Kasumi-1 (cell line): ENCODE measurements at regions not wholly inside any gene's neighbourhood (a gene's known extent, or its start where the extent isn't known, plus 50 kb on each side); places are given as distances from the start of the nearest gene placed in this dataset.
"Not testable (repeated sequence)": the region's sequence is repeated elsewhere in the genome, so short reads cannot be mapped to it uniquely, and the experiment has no call there.

Experiments used
- DNase-seq, 2 experiments: peaks; one replicate each; lab custom pipeline; 2025; lab: John Stamatoyannopoulos, UW

DNA sequence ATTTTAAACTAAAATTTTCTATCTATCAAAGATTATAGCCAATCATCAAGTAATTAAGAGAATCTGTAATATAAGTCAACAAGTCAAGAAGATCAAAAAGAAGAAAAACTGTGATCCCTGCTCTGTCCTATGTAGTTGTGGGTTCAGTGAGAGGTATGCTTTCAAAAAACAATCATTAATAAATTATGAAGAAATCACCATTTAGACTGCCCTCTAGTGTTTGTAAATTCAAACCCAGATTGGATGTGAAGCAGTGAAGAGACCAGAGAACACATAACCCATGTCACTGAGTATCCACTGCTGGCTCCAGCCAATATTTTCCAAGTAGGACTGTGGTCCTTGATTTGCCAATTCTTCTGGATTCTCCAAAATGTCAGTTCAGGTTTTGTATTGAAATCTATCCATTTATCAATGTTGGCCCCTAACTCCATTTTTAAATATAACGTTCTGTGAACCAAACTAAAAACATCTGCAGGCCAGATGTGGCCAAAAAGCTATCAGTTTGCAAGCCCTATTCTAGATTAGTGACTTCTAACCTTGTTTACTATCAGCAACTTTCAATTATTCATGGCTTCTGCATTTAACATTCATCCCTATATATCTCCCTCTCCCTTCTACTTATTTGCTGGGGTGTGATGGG lies 467.5 kb upstream of the CXADR start:
- DNase-seq: peak; percentile 28 to 51

DNA sequence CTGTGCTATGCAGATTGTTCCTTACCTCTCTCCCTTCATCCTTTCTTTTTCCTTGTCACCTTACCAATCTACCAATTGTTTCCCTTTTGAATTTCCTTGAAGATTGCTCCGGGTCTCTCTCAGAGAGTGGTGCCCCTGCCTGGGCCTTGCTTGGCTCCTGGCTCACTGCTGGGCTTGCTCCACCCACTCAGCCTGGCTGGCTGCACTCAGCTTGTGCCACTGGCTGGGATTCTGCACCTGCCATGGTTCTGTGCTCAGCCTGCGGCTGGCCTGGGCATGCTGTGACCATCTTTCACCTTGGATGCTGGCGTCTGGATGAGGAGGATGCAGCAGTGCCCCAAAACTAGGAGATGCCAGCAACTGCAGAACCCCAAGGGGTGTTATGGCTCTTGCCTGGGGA lies 463.9 kb upstream of the CXADR start:
- no peak for DNase-seq

DNA sequence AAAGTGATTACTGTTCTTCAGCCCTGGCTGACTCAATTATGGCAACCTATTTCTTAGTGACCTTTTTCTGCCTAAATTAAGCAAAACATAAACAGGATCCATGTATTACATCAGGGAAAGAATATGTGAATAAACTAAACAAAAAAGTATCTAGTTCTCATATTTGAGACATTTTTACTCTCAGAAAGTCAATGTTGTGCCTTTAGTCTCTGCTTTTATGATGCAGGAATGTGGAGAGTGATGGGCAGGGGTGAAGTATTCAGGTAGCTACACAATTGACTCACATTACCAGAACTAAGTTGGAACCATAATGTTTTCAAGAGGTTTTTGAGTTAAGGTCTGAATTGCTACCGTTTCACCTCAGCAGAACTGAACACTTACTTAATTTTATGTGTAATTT lies 462.7 kb upstream of the CXADR start:
- no peak for DNase-seq

DNA sequence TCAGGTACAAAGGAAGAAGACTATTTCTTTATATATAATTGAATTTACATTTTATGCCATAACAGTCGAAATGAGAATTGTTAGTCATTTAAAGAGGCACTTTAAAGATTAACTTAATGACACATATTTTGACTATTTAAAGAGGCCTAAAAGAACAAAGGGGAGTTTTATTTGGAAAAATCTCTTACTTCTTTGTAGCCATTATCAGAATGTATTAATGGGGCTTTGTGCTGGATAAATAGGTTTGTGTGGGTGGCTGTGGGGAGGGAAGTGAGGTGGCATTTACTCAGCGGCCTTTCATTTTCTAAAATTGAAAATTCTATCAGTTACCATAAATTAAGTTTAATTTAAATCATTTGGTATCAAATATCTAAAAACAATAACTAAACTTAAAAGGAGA lies 462.2 kb upstream of the CXADR start:
- DNase-seq: no peak

- DNase-seq: no peak
Measured at GRCh38 chr21:17051054-17051453, 461.8 kb upstream of the CXADR start.

DNA sequence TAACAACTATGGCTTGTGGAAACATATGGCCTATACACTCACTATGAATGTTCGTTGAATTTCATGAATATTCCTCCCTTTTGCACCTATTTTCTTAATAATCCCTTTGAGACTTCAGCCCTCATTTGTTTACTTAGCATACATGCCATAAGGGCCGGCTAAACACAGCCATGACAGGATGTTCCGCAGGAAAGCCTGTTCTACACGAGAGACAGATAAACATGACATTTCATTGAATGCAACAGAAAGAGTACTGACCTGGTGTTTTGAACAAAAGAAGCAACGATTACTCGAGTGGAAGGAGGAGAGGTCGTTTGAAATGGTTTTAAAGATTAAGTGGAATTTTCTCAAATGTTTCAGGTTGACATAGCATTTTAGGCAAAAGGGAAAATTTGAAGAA lies 459.5 kb upstream of the CXADR start:
- DNase-seq: no peak

DNA sequence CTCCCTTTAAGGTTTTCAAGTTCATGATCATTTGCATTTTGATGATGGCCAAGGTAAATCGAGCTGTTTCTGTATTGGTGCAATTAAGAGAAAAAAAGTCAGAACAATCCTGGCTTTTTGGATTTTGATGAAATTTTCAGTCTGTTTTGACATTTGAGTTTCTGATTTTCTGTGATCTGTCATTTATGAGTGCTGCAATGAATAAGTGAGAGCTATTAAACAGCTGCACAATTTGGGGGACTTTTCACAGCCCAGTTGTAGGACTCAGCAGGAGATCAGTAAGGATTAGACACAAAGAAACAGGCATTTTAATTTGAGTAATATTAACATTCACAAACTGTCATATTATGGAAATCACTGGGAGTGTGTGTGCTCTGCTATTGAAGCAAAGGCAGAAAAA lies 452.9 kb upstream of the CXADR start:
- DNase-seq: no peak

GRCh38 chr21:17066006-17066405 lies 446.8 kb upstream of the CXADR start:
- no peak for DNase-seq

- no peak for DNase-seq
Measured at GRCh38 chr21:17071093-17071492, 441.8 kb upstream of the CXADR start.

DNA sequence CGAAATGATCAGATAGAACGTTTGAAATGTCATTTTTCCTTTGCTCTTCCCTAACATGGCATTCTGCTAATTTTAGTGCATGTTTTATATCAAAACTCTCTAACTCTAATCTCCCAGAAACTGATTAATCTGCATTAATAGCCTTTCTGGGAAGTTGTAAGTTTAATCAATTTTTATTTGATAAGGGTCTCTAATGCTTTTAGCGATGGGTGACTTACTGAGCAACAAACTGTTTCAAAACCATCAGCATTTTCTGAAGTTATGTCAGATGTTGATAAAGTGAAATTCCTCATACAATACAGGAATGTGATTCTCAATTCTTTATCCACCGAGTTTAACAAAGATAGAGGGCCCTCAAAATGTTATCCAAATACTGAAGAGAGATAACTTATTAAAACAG lies 431.6 kb upstream of the CXADR start:
- no peak for DNase-seq

DNA sequence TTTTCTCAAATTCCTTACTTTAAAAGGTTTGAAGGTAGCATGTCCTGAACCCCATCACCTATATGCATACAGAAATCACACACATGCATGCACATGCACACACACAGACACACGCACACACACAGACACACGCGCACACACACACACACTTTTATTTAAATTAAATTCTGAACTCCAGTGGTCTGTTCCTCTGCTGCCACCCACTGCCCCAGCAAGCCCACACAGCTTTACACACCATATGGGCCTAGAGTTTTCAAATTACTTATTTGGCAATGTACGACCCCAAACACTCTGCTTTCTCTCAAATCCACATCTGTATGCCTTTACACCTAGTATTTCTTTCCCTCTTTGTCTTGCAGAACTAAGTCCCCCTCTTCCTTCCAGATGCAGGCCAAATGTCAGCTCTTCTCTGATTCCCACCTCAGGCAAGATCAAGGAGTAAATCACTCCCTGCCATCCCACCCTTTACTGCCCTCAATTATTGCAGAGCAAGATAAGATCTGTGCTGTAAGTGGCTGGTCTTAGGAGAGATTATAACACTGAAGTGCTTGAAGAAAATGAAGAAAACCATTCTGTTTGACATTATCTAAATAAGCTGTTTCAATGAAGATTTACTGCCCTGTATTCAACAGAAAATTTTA lies 429.9 kb upstream of the CXADR start:
- DNase-seq: no peak

GRCh38 chr21:17085707-17086106 lies 427.1 kb upstream of the CXADR start:
- no peak for DNase-seq

DNA sequence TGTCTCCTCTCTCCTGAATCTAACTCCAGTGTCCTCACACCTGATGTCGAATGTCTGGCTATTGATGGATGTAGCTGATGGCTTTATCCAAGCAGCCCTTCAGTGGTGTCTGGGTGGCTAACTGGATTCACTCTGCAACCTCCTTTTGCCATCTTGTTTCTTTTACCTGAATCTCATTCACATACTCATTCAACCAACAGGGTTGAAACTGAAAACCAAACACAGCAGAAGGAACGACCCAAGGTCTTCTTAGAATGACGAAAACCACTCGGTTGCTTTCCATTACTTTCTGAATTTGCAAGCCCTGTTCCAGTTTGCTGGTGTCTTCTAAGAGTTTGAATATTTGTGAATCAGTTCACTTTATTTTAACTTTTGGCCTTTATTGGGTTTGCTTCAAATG lies 424.3 kb upstream of the CXADR start:
- DNase-seq: no peak

- DNase-seq: no peak
Measured at GRCh38 chr21:17089091-17089491, 423.8 kb upstream of the CXADR start.

- no peak for DNase-seq
Measured at GRCh38 chr21:17101696-17102095, 411.1 kb upstream of the CXADR start.

DNA sequence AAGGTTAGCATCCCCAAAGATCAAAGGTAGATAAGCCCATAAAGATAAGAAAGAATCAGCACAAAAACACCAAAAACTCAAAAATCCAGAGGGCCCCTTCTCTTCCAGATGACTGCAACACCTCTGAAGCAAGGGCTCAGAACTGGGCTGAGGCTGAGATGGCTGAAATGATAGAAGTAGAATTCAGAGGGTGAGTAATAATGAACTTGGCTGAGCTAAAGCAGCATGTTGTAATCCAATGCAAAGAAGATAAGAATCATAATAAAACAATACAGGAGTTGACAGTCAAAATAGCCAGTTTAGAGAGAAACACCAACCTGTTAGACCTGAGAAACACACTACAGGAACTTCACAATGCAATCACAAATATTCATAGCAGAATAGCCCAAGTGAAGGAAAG lies 406.9 kb upstream of the CXADR start:
- DNase-seq: no peak

GRCh38 chr21:17114045-17114444 lies 398.8 kb upstream of the CXADR start:
- no peak for DNase-seq

DNA sequence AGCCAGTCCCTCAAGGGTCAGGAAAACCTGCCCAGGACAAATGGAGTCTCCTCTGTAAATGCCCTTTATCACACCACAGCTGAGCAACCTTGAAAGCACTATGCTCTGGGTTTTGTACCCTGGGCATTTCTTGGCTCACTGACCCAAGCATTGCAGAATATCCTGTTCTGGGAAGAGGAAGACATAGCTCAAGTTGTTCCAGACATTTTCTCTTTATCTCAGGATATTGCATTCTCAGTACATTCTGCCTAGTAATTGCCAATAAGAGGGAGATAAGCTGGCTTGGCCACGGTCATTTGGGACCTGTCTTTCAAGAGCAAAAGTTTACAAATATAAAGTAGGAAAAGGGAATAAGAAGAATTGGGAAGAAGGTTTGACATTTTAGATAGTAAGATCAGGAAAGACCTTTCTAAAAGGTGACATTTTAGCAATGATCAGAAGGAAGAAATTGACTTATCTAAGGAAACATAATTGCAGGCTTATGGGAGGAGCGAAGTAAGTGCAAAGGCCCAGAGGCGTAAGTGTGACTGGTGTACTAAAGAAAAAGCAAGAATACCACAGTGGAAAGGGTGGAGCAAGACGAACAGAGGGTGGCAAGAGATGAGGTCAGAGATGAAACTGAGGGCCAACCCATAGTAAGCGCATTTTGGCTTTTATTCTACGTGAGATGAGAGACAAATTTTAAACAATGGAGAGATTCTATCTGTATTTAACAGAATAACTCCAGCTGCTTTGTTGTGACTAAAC lies 394.0 kb upstream of the CXADR start:
- DNase-seq: no peak

GRCh38 chr21:17119466-17120297 lies 393.2 kb upstream of the CXADR start:
- DNase-seq: no peak

GRCh38 chr21:17127395-17127794 lies 385.4 kb upstream of the CXADR start:
- not testable (repeated sequence) for DNase-seq

DNA sequence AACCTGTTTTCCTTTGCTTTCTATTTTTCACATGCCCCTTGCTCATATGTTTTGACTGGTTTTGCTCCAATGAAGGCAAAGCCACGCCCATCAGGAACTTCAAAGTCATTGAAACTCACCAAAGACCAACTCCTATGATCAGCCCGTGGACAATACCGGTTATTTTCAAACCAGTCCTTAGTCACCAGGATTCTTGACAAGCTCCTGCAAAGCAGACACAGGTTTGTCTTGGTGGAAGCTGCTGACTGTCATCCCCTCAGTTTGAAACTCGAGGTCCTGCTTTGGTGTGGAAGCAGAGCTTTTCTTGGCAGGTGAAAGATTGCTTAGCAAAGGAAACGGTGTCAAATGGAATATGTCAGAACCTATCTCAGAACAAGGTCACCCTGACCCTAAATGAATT lies 384.7 kb upstream of the CXADR start:
- DNase-seq: no peak

GRCh38 chr21:17139159-17139558 lies 373.7 kb upstream of the CXADR start:
- DNase-seq: peak in 1 of 2 experiments; percentile 4

DNA sequence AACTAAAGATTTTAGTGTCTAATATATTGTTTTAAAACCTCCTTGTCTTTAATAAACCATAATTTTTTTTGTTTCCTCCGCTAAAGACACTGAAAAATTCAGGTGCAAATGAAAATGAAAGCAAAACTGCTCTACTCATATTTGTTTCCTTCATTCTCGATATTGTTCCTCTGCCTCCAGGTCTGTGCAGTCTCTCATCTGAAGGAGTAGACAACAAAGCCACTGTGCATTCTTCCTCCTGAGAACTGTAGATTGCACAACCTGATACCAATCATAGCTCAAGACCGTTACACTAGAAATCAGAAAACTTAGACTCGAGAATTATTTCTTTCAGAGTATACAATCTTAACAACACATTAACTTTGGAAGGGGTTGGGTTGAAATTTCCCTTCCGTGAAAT lies 373.1 kb upstream of the CXADR start:
- DNase-seq: peak; percentile 16 to 22
